GM21528 (cell line): ENCODE measurements at regions not wholly inside any gene's neighbourhood (a gene's known extent, or its start where the extent isn't known, plus 50 kb on each side); places are given as distances from the start of the nearest gene placed in this dataset.
"Not testable (repeated sequence)": the region's sequence is repeated elsewhere in the genome, so short reads cannot be mapped to it uniquely, and the experiment has no call there.

ENCODE experiments used
- ATAC-seq: cut with Tn5 transposase; IDR thresholded peaks from one replicate; pipeline ENCODE4 v1.9.1; 2021; ENCODE audit warnings: mild to moderate bottlenecking, moderate library complexity; ENCODE audit not compliant: unreplicated experiment, low FRiP score

DNA sequence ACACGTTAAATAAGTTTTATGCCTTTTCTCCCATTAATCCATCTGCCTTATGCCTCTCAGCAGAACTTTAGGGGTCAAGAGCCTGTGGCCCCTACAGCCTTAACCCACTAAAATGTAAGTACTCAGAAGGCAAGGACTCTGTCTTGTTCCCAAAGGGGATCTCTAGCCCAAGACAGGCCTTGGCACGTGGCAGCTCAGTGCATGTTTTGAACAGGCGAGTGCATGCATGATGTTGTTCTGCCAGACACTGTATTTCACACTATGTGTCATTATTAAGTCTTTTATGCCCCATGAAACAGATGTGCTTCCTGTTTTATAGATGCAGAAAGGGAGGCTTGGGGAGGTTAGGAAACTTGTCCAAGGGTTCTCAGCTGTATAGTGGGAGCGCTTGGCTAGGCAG is 102.8 kb downstream of the ETS2 start:
- ATAC-seq = no peak

DNA sequence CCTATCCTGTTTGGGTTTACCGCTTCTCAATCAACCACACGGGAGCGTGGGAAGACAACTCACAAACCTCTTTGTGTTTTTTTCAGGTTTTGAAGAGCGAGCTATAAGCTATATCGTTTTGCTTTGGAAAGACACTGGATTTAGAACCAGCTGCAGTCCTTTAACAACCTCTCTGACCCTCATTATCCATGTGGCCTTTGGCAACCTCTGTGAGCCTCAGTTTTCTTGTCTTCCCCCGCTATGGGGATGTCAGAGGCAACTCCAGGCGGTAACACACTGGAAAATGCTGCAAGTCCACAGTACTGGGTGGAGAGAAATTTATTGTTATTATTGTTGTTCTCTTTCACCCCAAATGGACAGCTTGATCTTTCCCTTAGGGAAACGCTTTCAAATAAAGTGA is 100.0 kb downstream of the ETS2 start:
- ATAC-seq = no peak

DNA sequence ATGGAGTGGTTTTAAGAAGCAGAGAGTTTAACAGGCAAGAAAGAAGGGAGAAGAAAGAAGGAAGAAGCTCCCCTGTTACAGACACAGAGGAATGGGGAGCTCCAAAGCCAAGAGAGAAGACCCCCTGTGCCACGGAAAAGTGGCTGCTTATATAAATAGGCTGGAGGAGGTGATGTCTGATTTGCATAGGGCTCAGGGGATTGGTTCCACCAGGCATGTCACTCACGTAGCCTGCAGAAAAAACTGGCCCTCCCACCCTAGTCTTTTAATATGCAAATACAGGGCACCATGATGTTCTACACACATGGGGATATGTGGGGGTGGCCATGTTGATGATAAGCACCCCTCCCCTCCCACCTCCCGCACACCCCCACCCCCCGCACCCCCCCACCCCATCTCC is 99.6 kb downstream of the ETS2 start:
- no peak for ATAC-seq

DNA sequence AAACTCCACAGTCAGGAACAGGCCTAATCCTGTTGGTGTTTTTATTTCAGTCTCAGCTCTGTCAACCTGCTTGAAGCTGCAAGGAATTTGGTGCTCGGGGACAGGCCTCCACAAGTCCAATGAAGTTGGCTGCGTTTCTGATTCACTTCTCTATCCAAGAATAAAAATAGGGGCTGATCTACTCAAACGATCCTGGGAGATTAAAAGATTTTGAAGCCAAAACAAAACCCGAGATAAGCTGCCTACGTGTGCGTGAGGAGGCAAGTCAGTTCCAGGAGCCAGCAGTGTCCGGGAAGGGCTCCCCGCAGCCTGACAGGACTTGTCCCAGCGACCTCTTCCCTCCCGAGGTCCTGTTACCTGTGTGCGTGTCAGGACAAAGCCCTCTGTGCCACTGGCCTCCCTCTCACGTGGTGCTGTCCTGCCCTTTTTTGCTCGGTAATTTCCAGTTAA is 98.0 kb downstream of the ETS2 start:
- no peak for ATAC-seq

DNA sequence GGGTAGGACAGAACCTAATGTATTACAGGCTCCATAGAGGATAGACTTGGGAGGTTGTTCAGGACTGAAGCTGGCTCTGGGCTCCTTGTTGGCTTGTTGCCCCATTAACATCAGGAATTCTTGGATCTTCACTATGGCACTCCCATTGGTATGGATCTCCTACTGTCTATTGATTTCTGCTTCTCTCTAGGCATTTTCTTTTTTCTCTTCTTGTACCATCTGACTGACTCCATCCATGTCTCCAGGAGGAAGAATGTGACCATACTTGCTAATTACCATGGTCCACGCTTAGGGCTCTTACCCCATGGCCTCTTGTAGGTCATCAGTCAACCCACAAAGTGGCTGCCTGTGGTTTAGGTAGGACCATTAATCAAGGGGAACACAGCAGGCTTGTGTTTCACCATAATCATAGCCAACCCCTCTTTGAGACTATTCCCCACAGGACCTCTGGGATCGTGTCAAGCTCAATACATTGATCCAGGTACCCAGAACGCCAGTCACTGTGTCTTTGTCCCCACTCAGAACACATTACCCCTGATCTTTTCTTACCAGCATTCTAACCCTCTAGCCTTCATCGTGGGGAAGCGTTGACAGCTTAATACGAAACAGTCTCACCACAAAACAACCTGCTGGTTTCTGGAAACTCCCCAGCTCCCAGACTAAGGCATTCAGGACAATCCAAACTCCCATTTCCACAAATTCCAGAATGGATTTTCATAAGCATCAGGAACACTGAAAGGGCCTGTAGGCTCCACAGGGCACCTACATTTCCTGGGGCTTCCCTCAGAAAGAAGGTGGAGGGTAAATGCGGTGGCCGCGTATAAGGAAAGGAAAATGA is 97.1 kb downstream of the ETS2 start:
- ATAC-seq = no peak

DNA sequence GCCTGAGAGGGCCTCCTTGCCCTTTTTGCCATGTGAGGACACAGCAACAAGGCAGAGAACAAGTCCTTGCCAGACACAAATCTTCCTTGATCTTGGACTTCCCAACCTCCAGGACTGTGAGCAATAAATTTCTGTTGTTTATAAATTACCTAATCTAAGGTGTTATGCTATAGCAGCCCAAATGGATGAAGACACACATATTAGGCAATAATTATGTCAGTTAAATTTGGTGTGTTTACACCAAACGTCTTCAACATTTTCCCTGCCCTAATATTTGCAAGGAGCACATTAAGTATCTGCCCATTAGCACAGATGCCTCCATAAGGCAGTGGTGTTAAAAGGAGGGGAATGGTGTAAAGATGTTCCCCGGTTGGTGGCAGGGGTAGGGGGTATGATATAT is 94.8 kb downstream of the ETS2 start:
- no peak for ATAC-seq

DNA sequence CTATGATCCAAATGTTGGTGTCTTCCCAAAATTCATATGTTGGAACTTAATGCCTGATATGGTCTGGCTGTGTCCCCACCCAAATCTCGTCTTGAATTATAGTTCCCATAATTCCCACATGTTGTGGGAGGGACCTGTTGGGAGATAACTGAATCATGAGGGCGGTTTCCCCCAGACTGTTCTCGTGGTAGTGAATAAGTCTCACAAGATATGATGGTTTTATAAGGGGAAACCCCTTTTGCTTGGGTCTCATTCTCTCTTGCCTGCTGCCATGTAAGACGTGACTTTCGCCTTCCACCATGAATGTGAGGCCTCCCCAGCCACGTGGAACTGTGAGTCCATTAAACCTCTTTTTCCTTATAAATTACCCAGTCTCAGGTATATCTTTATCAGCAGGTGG is 94.3 kb downstream of the ETS2 start:
- not testable (repeated sequence) for ATAC-seq

DNA sequence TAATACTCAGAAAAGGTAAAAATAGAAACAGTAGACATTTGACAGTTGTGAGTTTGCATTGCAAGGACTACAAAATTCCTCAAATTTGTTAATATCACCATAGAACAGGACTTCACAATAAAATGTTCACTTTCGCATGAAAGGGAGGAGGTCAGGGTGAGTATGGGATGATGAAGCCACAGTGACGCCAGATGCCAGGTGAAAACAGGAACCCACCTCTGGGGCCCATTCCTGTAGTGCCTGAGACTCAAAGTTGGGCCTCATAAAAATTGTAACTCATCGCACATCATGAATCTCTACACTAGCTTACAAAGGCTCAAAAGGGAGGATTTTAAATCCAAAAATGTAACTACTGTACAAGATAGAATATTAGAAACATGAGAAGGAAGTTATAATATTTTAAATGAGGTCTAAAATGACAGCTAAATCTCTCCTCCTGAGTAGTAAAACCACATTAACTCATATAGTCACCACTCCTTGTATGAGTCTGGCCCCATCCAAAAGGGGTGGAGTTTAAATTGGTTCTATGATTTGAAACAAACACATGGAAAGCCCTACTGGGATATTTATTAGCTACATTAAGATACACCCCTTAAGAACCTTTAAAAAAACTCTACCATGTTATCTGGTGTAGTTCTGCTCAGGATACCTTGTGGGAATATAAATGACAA is 93.7 kb downstream of the ETS2 start:
- no peak for ATAC-seq

DNA sequence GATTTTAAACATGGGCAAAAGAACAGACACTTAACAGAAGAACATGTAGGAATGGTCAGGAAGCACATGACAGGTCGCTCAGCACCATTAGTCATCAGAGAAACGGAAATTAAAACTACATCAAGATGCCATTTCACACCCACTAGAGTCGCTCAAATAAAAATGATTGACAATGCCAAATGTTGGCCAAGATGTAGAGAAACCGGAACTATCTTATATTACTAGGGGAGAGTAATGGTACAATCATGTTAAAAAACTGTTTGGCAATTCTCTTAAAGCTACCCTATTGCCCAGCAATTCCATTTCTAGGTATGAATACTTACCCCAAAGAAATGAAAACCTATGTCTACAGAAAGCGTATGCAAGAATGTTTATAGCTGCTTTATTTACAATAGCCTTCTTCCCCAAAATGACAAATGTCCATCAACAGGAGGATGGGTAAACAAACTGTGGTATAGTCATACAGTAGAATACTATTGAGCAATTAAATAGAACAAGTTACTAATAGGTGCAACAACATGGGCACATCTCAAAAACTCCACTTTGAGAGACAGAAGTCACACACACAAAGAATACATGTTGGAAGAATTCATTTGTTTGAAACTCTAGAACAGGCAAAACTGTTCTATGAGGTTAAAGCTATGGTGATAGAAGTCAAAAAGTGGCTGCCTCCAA is 92.8 kb downstream of the ETS2 start:
- no peak for ATAC-seq

DNA sequence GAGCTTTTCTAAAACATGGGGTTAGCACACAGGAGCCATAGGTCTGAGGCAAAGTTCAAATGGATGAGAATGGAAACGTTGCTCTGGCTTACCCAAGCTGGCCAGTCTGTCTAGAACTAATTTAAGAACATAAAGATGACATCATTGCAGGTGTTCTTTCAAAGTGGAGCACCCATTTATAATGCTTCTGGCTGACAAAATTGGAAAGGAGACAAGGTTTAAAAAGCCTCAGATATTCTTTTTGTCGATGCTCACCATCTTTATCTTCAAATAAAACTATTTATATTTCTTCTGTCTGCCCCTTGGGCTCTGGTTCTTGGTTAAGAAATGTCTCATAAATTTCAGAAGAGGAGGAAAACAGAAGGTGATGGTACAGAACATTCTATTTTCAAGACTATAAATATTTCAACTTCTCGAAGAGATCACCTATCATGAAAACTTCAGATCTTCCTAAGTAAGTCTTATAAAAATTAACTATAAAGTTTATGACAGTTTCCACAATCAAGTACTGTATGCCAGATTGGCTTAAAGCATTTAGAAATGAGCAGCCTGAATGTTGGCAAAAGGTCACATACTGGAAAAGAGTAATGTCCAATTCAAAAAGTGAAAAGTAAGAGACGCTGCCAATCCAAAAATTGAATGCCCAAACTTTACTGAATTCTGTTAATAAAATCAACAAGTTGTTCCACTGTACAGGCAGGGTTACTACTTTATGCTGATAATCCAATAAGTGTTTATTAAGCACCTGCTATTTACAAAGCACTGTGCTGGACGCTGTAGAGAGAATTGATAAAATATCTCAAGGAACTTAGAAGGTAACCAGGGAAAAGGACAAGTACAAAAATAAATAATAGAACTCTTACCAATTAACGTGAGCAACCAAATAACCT is 92.0 kb downstream of the ETS2 start:
- no peak for ATAC-seq

DNA sequence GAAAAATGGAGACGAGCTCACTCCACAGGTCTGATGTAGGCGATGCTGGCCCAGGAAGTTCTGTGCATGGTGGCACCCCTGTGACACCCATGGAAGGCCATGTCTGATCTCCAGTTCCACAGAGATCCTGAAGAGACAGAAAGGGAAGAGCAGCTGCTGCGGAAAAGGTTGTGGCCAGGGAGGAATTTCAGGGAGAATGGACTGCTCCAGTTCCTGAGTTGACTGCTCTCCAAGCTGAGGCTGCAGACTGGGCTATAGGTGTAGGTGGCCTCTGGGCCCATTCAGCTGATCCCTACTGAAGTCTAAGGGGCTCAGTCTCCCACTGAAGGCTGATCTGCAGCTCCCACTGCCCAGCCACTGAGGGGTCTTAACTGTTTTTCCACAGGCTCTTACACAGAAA is 89.2 kb downstream of the ETS2 start:
- no peak for ATAC-seq

DNA sequence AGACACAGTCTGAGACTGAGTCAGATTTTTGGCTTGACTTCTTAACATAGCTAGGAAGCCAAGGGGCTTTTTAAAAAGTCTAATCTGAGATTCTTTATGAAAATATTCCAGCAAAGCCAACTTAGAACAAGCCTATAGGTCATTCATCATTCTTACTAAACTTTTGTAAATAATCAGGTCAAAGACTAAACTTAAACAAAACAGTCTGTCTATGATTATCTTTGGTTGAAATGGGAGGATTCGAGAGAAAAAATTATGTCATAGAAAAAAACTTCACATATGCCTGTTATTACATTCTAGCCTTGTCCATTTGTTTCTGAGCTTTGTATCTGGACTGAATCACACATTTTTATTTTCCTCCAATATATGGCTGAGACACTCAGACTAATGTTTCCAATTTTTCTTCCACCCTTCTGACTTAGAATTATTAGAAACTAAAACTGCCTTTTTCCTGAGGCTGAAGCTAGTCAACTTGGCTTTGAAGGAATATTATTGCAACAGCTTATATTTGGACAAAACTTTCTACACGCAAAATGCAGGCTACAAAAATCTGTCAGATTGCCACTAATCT is 83.3 kb downstream of the ETS2 start:
- ATAC-seq = no peak

DNA sequence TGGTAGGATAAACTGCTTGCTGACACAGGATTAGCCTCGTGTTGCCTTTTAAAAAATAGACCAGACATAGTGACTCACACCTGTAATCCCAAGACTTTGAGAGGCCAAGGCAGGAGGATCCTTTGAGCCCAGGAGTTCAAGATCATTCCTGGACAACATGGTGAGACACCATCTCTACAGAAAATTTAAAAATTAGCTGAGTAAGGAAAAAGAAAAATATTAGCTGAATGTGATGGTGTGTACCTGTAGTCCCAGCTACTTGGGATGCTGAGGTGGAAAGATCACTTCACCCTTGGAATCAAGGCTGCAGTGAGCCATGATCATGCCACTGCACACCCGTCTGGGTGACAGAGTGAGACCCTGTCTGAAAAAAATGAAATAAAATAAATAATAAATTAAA is 82.0 kb downstream of the ETS2 start:
- no peak for ATAC-seq

DNA sequence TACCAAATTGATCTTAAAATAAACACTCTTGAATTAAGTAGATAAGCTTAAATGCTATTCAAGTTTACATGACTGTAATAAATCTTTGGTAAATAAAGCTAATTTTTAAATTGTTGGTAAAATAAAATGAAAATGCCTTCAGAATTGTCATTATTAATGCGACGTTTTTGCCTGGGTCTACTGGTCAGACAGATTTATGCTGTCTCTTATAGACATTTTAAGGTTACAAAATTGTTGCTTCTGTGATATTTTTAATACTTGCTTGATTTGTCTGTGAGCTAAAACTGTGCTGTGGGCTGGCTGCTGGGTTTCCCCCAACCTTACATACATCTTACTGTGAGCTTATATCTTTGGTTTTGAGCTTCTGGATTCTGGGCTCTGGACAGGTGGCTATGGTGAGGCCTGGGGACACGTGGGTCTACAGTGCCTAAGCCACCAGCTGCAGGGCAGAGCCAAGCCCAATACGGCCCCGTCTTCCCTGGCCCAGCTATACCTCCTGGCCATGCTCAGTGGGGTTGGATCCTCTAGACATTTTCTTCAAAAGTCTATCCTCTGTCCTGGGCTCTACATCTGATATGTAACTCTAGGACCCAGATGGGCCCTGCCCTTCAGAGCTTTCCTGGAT is 81.4 kb downstream of the ETS2 start:
- ATAC-seq = no peak

DNA sequence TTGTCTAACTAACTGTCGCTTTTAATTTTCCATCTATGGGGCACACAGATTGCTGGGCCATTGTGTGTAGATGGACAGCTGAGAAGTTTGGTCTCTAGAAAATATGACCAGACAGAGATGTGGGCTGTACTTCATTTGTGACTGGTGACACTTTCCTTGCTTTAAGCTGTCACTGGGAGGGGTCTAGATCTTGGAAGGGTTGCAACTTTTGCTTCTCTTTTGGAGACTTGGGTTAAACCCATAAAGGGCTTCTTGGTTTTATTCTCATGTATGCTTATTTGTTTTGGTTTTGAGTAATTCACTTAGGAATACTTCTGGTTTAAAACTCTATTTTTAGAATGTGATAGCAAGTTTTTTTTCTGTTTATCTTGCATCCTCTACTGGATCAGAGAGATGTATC is 80.2 kb downstream of the ETS2 start:
- no peak for ATAC-seq

DNA sequence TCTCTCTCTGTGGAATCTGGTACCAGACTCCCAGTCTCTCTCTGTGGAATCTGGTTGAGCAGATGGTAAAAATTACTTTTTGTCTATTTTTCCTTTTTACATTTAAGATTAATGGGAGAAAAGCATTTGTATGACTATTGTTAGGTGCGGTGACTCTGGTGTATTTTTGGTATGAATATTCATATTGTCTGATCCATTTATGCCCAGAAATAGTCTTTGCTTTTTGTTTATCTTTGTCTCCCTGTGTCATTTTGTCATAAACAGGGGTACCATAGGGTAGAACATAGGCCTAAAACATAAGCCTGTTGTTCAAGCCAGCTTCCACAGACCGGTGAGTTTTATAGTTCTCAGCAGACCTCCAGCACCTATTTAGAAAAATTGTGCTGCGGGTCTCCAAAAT is 78.7 kb downstream of the ETS2 start:
- ATAC-seq = no peak

DNA sequence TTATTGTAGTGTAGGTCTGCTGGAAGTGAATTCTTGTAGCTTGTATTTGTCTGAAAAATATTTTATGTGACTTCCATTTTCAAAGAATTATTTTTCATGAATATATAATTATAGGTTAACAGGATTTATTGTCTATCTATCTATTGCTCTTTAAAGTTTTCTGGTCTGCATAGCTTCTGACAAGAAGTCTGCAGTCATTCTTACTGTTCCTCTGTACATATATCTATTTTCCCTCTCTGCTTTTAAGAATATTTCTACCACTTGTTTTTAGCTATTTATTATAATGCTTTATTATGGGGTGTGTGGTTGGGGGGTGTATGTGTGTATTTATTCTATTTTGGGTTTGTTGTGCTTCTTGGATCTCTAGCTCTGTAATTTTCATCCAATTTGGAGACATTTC is 77.4 kb downstream of the ETS2 start:
- no peak for ATAC-seq

DNA sequence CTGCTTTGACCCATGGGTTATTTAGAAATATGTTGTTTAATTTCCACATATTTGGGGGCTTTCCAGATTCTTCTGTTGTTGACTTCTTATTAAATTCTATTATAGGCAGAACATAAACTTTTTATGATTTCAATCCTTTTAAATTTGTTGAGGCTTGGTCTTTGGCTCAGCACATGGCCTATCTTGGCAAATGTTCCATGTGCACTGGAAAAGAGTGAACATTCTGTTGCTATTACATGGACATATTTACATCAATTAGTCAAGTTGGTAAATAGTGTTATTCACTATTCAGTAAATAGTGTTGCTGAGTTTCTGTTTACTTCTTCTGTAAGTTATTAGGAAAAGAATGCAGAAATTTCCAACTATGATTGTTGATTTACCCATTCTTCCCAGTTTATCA is 75.4 kb downstream of the ETS2 start:
- no peak for ATAC-seq

DNA sequence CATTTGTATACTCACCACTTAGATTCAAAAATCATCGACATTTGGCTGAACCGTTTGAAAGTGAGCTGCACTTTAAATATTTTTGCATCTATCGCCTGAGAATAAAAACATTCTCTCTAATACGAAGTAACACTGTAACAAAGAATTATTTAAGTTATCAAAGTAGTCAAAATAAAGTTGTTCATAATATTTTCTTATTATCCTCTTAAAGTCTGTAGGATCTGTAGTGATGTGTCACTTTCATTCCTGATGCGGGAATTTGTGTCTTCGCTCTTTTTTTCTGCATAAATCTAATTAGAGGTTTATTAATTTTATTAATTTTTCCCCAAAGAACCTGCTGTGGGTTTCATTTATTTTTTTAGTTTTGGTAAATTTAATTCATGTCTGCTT is 74.8 kb downstream of the ETS2 start:
- no peak for ATAC-seq
